HTR-8/SVneo (cell line): ENCODE measurements at regions not wholly inside any gene's neighbourhood (a gene's known extent, or its start where the extent isn't known, plus 50 kb on each side); places are given as distances from the start of the nearest gene placed in this dataset.
"Not testable (repeated sequence)": the region's sequence is repeated elsewhere in the genome, so short reads cannot be mapped to it uniquely, and the experiment has no call there.

ENCODE experiments used
- DNase-seq: peaks from one replicate; pipeline ENCODE4 v3.0.0; 2011; ENCODE audit warnings: low spot score, mixed read lengths; ENCODE audit not compliant: insufficient read length
- FAIRE-seq: peaks from 2 replicates; lab custom pipeline; 2011; peaks lifted over from hg19 to GRCh38; lab: Jason Lieb, UNC

DNA sequence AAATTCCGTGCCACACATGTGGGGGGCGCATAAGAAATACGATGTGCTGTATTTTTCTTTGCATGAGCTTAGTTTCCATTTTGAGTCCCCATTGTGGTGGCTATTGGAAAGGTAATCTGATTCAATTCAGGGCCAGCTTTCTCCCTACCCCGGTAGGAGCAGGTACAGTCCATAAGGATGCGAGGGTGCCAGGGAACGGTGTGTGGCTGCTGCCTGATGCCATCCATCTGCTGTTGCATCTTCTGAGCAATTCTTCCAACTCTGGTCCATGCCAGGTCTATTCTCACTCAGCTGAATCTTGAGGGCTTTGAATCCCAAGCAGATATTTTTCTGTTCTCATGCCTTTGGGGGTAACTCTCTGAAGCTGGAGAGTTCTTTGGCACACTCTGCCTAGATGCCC lies 392.7 kb downstream of the AGTPBP1 start:
- FAIRE-seq (no peak), DNase-seq (no peak)

DNA sequence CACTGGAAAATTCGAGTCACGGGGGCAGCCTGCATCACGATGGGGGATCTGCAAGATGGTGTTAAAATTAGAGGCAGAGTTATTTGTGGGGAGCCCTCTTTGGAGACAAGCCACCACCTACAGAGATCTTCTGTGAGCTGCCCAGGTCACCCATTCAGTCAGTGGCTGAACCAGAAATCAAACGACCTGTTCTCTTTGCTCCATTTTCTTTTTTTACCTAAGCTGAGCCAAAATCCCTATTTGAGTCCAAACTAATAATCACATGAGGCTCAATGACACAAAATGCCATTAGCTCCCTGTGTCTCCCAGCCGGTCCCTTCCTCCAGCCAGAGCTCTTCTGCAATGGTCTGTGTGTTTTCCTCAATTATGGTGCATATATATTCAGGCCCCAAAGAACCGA lies 394.2 kb downstream of the AGTPBP1 start:
- no peak for DNase-seq
- no peak for FAIRE-seq

DNA sequence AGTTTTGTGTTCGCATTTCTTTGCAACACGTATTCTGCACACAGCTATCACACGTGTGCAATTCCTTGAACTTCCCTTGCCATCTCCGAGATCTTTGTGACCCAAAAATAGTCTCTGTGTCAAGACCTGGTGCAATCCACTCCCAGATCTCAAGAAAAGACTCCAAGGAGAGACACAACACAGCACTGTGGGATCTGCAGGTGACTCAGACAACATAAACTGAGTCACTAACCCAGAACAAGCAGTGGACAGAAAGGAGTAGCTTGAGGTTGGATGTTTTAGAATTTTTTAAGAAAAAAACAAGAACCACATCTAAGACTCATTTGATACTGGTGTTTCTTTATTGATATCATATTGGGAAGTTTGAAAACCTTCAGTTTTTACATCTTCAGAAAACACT lies 396.9 kb downstream of the AGTPBP1 start:
- FAIRE-seq (no peak), DNase-seq (no peak)

DNA sequence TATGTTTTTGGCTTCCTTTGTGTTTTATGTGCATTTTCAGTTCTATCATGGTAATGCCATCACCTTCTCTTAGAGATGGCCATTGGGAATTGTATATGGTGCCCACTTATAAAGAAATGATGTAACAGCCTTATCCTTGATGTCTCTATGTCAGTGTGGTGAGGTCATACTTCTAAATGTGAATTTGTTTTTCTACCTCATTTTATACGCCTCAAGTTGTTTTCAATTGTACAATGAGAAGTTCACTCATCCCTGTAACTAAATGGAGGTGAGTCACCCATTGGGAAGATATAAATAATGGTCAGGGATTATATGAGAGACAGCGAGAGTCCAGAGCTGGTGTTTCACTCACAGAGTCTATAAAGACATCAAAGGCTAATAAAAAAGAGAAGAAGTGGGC lies 402.4 kb downstream of the AGTPBP1 start:
- DNase-seq, result no peak

DNA sequence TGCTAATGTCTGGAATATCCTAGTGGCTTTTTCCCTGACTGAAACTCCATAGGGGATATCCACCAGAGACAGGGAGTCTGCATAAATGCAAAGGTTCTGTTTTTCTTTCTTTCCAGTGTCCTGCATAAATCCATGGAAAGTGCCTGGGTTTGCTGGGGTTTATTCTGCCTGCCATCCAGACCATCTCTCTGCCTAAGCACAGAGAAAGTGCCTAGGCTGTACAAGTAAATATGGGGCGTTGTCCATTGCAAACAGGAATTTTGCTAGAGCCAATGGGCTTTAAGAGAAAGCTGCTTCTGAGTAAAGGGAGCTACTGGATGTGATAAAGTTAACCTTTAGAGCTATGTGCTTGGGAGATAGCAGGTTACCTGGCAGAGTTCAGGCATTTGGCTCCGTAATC lies 407.5 kb downstream of the AGTPBP1 start:
- FAIRE-seq (no peak), DNase-seq (no peak)

More for the DNA sequence above, 402.4 kb downstream of the AGTPBP1 start:
- no peak for FAIRE-seq

DNA sequence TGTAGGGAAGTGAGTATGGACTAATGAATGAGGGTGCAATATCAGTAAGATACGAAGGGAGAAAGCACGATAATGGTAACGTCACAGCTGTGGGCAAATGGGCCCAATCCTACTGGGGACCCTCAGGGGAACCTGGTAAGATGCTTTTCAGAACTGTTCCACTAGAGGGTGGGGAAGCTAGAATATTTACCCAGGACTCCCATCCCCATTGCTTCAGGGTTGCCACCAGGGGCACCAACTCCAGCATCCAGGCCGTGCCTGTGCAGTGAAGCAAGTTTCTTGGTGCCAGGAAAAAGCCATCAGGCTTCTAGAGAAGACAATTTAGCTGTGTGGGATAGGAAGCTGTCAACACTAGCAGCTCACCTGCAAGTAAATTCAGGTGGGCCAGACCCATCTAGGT lies 409.3 kb downstream of the AGTPBP1 start:
- FAIRE-seq, result no peak

DNA sequence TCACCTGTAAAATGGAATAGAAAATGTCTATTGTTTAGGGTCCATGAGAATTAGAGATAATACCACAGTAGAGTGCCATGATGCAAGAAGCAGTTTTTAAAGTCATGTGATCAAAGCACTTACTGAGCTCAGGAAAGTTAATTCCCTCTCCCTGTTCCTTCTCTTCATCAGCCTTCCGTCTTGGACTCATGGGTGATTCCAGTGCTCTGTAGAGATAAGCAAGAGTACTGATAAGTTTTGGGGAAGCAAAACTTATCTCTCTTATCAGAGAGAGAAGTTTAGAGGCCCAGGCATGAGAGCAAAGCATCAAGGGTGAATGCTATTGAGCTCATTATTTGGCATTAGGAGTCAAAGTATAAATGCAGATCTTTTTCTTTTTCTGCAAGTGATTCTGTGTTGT lies 410.1 kb downstream of the AGTPBP1 start:
- no peak for DNase-seq
- no peak for FAIRE-seq

More for the DNA sequence above, 409.3 kb downstream of the AGTPBP1 start:
- no peak for DNase-seq

DNA sequence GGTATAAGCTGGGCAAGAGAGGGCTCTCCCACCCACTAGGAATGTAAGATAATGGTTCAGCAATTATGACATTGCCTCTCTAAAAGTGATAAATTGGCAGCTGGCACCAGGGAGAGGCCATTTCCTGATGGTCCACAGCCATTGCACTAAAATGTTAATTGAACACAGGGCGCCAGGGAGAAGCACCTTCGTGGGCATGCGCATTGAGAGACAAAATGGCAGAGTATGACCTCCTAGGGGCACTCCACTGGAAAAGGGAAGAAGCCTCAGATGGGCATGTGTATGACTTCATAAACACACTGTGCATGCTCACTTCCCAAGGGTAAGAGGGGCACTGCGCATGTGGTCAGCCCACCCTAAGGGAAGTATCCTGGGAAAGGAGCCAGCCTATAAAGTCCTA lies 419.2 kb downstream of the AGTPBP1 start:
- DNase-seq (no peak), FAIRE-seq (no peak)

DNA sequence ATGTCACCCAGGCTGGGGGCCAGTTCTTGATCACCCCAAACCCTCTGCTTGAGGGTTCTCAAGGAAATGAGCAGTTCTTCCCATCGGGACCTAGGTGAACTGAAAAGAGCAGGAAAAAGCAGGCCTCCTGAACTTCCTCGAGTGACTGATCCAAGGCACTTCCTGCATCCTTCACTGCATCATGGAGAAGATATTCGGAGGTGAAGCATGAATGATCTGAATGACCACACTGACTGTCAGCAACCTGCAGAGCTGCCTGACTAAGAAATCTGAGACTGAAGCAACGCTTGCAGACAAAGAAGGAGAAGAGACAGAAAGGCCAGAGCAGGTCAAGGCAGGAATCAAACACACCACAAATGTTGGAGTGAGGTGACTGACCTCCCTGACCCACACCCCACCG lies 420.2 kb downstream of the AGTPBP1 start:
- DNase-seq (no peak), FAIRE-seq (no peak)

DNA sequence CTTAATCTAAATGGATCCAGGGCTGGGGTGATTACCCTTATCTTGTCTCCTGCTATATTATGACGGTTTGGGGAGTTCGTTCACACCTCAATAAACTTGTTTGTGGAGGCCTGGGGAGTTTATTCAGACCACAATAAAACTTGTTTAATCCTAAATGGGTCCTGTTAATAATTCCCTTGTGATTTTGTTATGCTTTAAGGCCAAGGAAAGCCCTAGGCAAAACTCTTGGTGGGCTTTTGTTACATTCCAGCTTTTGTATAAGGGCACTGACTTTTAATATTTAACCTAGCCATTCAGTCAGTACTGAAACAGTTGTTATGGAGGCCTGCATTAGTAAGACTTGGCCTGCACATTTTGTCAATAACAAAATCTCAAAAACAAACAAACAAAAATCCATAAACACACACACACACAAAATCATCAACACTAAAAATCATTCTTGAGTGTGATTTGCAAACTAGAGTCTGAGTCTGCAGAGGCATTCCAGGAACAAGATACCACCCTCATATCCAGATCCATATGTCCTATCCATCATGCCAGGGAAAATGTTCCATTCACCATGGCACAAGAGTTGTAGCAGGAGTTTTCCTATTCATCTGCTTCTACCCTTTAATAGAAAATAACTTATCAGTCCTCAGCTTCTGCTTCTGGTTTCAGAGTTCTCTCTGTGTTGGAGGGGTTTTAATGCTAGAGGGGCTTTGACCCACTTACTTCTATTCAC lies 421.7 kb downstream of the AGTPBP1 start:
- FAIRE-seq (no peak), DNase-seq (no peak)

DNA sequence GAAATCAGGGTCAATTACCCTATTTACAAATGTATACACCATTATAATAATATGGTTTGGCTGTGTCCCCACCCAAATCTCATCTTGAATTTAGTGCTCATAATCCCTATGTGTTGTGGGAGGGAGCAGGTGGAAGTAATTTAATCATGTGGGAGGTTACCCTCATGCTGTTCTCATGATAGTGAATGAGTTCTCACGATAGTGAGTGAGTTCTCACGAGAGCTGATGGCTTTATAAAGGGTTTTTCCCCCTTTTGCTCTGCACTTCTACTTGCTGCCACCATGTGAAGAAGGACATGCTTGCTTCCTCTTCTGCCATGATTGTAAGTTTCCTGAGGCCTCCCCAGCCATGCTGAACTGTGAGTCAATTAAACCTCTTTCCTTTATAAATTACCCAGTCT lies 426.2 kb downstream of the AGTPBP1 start:
- FAIRE-seq, DNase-seq: not testable (repeated sequence)

DNA sequence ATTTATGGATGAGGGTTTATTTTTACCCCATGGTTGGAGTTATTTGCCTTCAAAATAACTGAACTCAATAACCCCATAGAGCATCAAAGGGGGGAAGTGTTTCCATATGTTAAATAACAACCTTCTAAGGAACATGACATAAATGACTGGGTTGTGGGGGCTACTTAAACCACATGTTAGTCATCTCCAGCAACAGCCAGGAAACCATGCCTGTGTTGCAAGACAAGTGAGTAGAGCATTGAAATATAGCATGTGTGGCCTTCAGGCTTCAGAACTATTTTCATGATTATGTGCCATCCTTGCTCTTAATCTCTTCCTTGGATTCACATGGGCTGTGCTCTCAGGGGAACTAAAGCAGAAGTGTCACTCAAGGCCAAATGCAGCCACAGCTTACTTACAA lies 431.2 kb downstream of the AGTPBP1 start:
- FAIRE-seq (no peak), DNase-seq (no peak)

DNA sequence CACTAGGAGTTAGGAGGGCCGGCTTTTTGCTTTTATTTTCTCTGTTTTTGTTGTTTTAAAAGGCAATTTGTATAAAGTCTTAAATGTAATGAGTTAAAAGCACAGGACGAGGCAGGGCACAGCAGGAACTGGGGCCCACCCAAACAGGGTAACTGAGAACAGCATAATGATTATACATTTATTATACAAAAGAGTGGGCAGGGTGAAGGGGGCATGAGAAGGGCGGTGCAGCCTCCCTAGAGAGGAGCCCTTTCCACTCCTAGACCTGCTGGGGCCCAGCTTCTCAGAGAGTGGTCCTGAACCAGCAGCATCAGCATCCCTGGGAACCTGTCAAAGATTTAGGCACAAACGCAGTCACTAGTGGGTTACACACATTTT lies 438.0 kb downstream of the AGTPBP1 start:
- no peak for FAIRE-seq
- no peak for DNase-seq

DNA sequence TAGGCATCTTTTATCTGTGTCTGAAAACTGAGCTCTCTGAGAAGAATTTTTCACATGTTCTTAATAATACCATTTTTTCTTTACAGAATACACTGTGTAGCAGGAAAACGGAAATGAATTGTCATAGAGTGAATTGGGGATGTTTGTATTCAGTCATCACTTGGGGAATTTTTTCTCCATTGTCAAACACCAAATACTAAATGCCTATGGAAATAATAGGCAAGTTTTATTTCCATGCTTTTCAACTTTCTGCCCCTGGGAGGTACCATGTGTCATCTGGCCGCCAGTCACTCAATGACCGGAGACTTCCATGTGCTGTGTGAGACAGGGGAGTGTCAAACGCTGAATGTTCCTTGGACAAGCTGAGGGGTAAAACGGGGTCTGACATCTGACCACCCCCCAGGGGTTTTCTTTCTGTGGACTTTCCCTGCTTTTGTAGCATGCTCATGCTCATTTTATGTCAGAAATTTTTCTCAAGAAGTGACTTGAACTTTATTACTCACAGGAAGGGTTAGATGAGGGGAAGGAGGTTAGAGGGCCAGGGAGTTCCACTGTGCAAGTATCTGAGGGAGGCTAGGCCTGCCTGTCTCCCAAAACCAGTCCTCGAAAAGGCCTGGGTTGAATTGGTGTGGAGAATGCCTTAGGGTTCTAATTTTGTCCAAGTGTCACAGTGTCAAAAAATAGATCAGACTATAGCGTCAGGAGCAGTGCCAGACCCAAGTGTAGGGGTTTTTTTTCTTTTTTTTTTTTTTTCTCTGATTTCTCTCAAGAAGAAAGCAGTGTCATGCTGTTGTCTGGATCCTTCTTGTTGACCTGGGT lies 438.6 kb downstream of the AGTPBP1 start:
- DNase-seq (no peak), FAIRE-seq (no peak)

DNA sequence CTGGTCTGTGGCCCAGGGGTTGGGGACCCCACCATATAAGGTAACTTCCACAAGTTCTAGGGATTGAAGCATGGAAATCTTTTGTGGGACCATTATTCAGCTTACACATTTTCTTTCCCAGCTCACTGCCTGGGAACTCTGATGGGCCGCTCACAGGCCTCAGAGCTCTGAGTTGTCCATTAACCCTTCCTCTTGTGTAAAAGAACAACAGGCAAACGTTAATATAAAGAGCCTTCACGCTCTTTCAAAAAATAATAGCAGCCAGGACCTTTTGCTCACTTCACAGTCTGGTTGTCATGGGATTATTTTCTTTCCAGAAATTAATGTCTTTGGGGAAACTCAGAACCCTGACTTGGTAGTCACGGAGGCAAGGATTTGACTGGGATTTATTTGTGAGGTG lies 443.3 kb downstream of the AGTPBP1 start:
- no peak for DNase-seq
- no peak for FAIRE-seq

DNA sequence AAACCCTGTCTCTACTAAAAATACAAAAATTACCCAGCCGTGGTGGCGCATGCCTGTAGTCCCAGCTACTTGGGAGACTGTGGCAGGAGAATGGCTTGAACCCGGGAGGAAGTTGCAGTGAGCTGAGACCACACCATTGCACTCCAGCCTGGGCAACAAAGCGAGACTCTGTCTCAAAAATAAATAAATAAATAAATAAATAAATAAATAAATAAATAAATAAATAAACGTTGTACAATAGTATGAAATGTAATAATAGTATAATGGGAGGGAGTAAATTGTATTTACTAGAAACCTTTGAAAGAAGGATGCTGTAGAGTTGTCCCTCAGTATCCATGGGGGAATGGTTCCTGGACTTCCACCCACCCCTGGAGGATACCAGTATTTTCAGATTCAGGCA lies 446.5 kb downstream of the AGTPBP1 start:
- DNase-seq, FAIRE-seq: not testable (repeated sequence)

DNA sequence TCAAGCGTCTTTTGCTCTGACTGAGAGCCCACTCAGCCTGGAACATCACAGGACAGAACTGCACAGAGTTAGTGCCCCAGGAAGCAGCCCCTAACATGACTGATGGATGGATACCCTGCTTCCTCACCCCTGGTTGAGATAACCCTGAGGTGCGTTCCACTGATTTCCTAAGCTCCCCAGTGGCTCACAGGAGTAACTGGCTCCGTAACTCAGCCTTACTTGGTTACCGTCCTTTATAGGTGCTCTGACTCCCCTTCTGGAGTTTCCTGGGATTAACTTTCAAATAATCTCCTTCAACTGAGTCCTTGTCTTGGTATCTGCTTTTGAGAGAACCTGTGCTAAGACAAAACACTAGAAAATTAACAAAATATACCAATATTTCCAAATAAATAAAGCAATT lies 449.5 kb downstream of the AGTPBP1 start:
- FAIRE-seq, result no peak
- DNase-seq, result no peak

DNA sequence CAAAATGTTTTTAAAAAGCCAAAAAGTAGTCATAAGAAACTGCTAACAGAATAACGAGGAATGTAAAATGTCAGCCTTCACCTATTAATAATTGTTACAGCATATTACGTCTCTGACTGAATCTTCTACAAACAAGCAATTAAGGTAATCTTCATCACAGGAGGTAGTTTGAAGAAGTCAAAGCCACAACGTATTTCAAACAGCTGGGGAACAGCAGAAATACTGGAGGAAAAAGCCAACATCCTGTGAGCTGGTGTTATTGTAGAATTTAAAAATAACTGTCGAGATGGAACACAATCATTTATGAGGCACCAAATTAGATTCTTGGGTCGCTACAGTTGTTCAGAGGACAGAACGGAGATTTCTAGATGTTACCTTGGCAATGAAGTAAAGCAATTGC lies 450.5 kb downstream of the AGTPBP1 start:
- FAIRE-seq (no peak), DNase-seq (no peak)

DNA sequence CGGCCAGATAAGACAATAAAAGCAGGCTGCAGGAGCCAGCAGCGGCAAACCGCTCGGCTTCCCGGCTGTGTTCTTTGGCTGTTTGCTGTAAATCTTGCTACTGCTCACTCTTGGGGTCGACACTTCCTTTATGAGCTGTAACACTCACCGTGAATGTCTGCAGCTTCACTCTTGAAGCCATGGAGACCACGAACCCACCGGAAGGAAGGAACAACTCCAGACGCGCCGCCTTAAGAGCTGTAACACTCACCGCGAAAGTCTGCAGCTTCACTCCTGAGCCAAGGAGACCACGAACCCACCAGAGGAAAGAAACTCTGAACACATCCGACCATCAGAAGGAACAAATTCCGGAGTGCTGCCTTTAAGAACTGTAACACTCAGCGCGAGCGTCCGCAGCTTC lies 451.7 kb downstream of the AGTPBP1 start:
- DNase-seq, result no peak

DNA sequence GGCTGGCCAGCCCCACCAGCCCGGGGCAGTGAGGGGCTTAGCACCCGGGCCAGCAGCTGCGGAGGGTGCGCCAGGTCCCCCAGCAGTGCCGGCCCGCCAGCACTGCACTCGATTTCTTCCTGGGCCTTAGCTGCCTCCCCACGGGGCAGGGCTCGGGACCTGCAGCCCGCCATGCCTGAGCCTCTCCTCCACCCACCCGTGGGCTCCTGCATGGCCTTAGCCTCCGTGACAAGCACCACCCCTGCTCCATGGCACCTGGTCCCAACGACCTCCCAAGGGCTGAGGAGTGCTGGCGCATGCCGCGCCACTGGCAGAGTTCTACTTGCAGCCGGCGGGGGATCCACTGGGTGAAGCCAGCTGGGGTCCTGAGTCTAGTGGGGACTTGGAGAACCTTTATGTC lies 452.6 kb downstream of the AGTPBP1 start:
- FAIRE-seq (no peak), DNase-seq (no peak)

More for the DNA sequence above, 451.7 kb downstream of the AGTPBP1 start:
- no peak for FAIRE-seq

DNA sequence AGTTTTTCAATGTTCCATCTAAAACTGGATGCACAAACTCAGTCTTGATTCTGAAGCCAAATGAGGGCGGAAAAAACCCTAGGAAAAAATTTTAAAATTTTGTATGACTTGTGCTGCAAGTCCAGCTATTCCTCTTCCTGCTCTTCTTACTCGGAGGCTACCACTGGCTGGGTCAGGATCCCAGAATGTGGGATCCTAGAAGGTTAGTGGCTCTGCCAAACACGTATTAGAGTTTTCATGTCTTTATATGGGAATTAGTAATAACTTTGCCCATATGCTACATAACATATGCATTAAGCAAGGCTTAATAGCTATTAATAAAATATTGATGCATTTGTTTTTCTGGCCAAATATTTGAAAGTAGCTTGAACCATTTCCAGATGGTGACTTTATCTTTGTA lies 458.3 kb downstream of the AGTPBP1 start:
- DNase-seq, result no peak
- FAIRE-seq, result no peak

DNA sequence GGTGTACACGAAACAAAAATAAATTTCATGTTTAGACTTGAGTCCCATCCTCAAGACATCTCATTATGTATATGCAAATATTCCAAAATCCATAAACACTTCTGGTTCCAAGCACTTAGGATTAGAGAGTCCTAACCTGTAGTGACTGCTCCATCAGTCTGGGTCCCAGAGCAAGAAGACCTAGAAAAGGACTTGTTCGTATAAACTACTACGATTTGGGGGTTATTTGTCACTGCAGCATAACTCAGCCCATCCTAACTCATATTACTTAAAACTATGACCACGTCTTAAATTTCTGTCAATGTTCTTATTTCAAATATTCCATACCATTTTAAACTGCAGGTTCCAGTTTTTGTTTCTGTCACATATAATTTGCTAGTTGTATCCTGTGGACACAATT lies 463.0 kb downstream of the AGTPBP1 start:
- FAIRE-seq, result no peak
- no peak for DNase-seq
